Neuronal stem cell (in vitro differentiated cells): ENCODE measurements at regions not wholly inside any gene's neighbourhood (a gene's known extent, or its start where the extent isn't known, plus 50 kb on each side); places are given as distances from the start of the nearest gene placed in this dataset.

Experiments
- DNase-seq: peaks from one replicate; pipeline ENCODE4 v3.0.0-alpha.2; 2013; ENCODE audit warnings: low spot score
- H2AFZ ChIP-seq: one replicate; pipeline ENCODE4 v1.6.1; 2013; ENCODE audit warnings: mild to moderate bottlenecking, low read length, inconsistent platforms
- H2AK5ac ChIP-seq: 2 replicates; pipeline ENCODE4 v1.6.1; 2013; ENCODE audit warnings: low read depth, mild to moderate bottlenecking, inconsistent platforms, low read length, moderate library complexity, mixed read lengths
- H2BK120ac ChIP-seq: 2 replicates; pipeline ENCODE4 v1.6.1; 2013; ENCODE audit warnings: low read depth, mild to moderate bottlenecking, inconsistent platforms, low read length, moderate library complexity, mixed read lengths
- H2BK12ac ChIP-seq: one replicate; pipeline ENCODE4 v1.6.1; 2013; ENCODE audit warnings: low read length, inconsistent platforms
- H2BK15ac ChIP-seq: 2 replicates; pipeline ENCODE4 v1.6.1; 2013; ENCODE audit warnings: mild to moderate bottlenecking, low read length, inconsistent platforms, mixed read lengths
- H2BK5ac ChIP-seq: one replicate; pipeline ENCODE4 v1.6.1; 2013; ENCODE audit warnings: inconsistent platforms, mild to moderate bottlenecking, low read length, moderate library complexity
- H3K14ac ChIP-seq: one replicate; pipeline ENCODE4 v1.6.1; 2013; ENCODE audit warnings: low read length, inconsistent platforms
- H3K18ac ChIP-seq: 2 replicates; pipeline ENCODE4 v1.6.1; 2013; ENCODE audit warnings: low read length, inconsistent platforms
- H3K23ac ChIP-seq: 2 replicates; pipeline ENCODE4 v1.6.1; 2013; ENCODE audit warnings: low read depth, mild to moderate bottlenecking, mixed read lengths, low read length, inconsistent platforms; ENCODE audit not compliant: poor library complexity
- H3K27ac ChIP-seq: replicated peaks from 3 replicates; pipeline ENCODE4 v1.5.1; 2013; ENCODE audit warnings: low read length, inconsistent platforms
- H3K27me3 ChIP-seq, 3 experiments: 2 replicates each; pipeline ENCODE4 v1.6.1; 2013; ENCODE audit warnings: low read length in 3 of 3, mild to moderate bottlenecking in 2 of 3, inconsistent platforms in 1 of 3, low read depth in 1 of 3, mixed read lengths in 1 of 3, moderate library complexity in 1 of 3; ENCODE audit not compliant: control insufficient read depth in 3 of 3, insufficient read depth in 3 of 3
- H3K36me3 ChIP-seq, 2 donors: replicated peaks in 1 of 2; 2 replicates each; pipeline ENCODE4 v1.6.1; 2013; ENCODE audit warnings: low read length in 2 of 2; ENCODE audit not compliant: control insufficient read depth in 2 of 2, insufficient read depth in 2 of 2
- H3K4ac ChIP-seq: 2 replicates; pipeline ENCODE4 v1.6.1; 2013; ENCODE audit warnings: inconsistent platforms, mild to moderate bottlenecking, low read length, moderate library complexity
- H3K4me1 ChIP-seq, 2 donors: 1 replicate in 1 of 2; 2 replicates in 1 of 2; pipeline ENCODE4 v1.6.1; 2013; ENCODE audit warnings: low read length in 2 of 2, low read depth in 1 of 2; ENCODE audit not compliant: control insufficient read depth in 2 of 2, insufficient read depth in 1 of 2
- H3K4me2 ChIP-seq: one replicate; pipeline ENCODE4 v1.6.1; 2013; ENCODE audit warnings: mild to moderate bottlenecking, low read length, inconsistent platforms; ENCODE audit not compliant: insufficient read depth, poor library complexity, severe bottlenecking
- H3K4me3 ChIP-seq, 2 donors: 2 replicates each; pipeline ENCODE4 v1.5.1; 2013; ENCODE audit warnings: low read length in 2 of 2, mild to moderate bottlenecking in 2 of 2, inconsistent platforms in 1 of 2, moderate library complexity in 1 of 2
- H3K79me1 ChIP-seq: one replicate; pipeline ENCODE4 v1.6.1; 2013; ENCODE audit warnings: low read depth, mild to moderate bottlenecking, inconsistent platforms, low read length, moderate library complexity
- H3K9ac ChIP-seq: one replicate; pipeline ENCODE4 v1.6.1; 2013; ENCODE audit warnings: mild to moderate bottlenecking, low read depth, low read length, inconsistent platforms; ENCODE audit not compliant: poor library complexity
- H3K9me3 ChIP-seq, 2 donors: replicated peaks in 1 of 2; 2 replicates each; pipeline versions ENCODE3 to v1.6.1; 2013; ENCODE audit warnings: low read length in 2 of 2, mild to moderate bottlenecking in 2 of 2, inconsistent platforms in 1 of 2, low read depth in 1 of 2, mixed read lengths in 1 of 2, moderate library complexity in 1 of 2; ENCODE audit not compliant: control insufficient read depth in 2 of 2, insufficient read depth in 1 of 2
- H4K8ac ChIP-seq: one replicate; pipeline ENCODE4 v1.6.1; 2013; ENCODE audit warnings: low read depth, mild to moderate bottlenecking, inconsistent platforms, low read length, moderate library complexity
- H4K91ac ChIP-seq: one replicate; pipeline ENCODE4 v1.6.1; 2013; ENCODE audit warnings: low read length, low read depth, mild to moderate bottlenecking, inconsistent platforms; ENCODE audit not compliant: poor library complexity
- WGBS, 2 donors: extraction: QIAGEN DNeasy Blood & Tissue Kit; methylation state at CpG; one replicate each; pipeline ENCODE4 v1.1.7; 2013; ENCODE audit warnings: missing lambda C conversion rate in 2 of 2, mixed read lengths in 1 of 2; ENCODE audit not compliant: insufficient read length in 2 of 2, insufficient replicate concordance in 1 of 2; ENCODE audit errors: extremely low coverage in 2 of 2; 5-methylcytosine and 5-hydroxymethylcytosine counted together

GRCh38 chr9:107615321-107615720 lies 125.8 kb upstream of the KLF4 start:
- Histone ChIP-seq H3K27ac (no peak overlapping the region), H2AFZ (no peak overlapping the region), H2AK5ac (no peak overlapping the region), H3K14ac (no peak overlapping the region), H2BK12ac (no peak overlapping the region), H2BK5ac (no peak overlapping the region), H3K4me3 (no peak overlapping the region), H2BK120ac (no peak overlapping the region), H3K36me3 (no peaks in the 10 kb centered on the region), H3K27me3 (peaks cover 0 to 2% (median 0%) of the 10 kb centered on the region in 3 experiments), H4K91ac (no peak overlapping the region), H4K8ac (no peak overlapping the region), H3K23ac (no peak overlapping the region), H3K18ac (no peak overlapping the region), H3K9me3 (no peaks in the 10 kb centered on the region), H3K9ac (no peak overlapping the region), H2BK15ac (no peak overlapping the region), H3K4ac (no peak overlapping the region), H3K4me2 (no peak overlapping the region), H3K79me1 (no peaks in the 10 kb centered on the region), H3K4me1 (no peaks in the 10 kb centered on the region)
- no peak for DNase-seq
- WGBS, 2 donors: no CpG with 5 or more reads among the region's 1 CpG

- H3K79me1 ChIP-seq: no peaks in the 10 kb centered on the region
- no peak overlapping the region for H2BK5ac ChIP-seq
- H3K9ac ChIP-seq: no peak overlapping the region
- H3K14ac ChIP-seq: no peak overlapping the region
- H3K36me3 ChIP-seq: no peaks in the 10 kb centered on the region
- no peak overlapping the region for H3K18ac ChIP-seq
- no peak for DNase-seq
- no peak overlapping the region for H2BK120ac ChIP-seq
- no peak overlapping the region for H4K8ac ChIP-seq
- no peak overlapping the region for H2BK12ac ChIP-seq
- no peak overlapping the region for H2BK15ac ChIP-seq
- WGBS, 2 donors: no CpG with 5 or more reads among the region's 5 CpGs
- no peak overlapping the region for H3K27ac ChIP-seq
- H3K4me1 ChIP-seq: no peaks in the 10 kb centered on the region
- H3K4me3 ChIP-seq: no peak overlapping the region
- no peak overlapping the region for H3K4me2 ChIP-seq
- no peak overlapping the region for H3K4ac ChIP-seq
- H3K9me3 ChIP-seq: no peaks in the 10 kb centered on the region
- H3K23ac ChIP-seq: no peak overlapping the region
- no peak overlapping the region for H2AFZ ChIP-seq
- no peak overlapping the region for H2AK5ac ChIP-seq
- H3K27me3 ChIP-seq: peaks cover 0 to 1% (median 0%) of the 10 kb centered on the region in 3 experiments
- H4K91ac ChIP-seq: no peak overlapping the region
Measured at GRCh38 chr9:107614765-107615164, 125.2 kb upstream of the KLF4 start.

- Histone ChIP-seq H4K91ac (no peak overlapping the region), H2BK15ac (no peak overlapping the region), H3K4me3 (no peak overlapping the region), H4K8ac (no peak overlapping the region), H3K9me3 (no peaks in the 10 kb centered on the region), H3K27me3 (no peaks in the 10 kb centered on the region), H3K79me1 (no peaks in the 10 kb centered on the region), H3K9ac (no peak overlapping the region), H3K18ac (no peak overlapping the region), H2BK120ac (no peak overlapping the region), H3K4ac (no peak overlapping the region), H3K4me2 (no peak overlapping the region), H3K14ac (no peak overlapping the region), H2AFZ (no peak overlapping the region), H3K4me1 (no peaks in the 10 kb centered on the region), H2BK12ac (no peak overlapping the region), H3K23ac (no peak overlapping the region), H3K27ac (no peak overlapping the region), H2AK5ac (no peak overlapping the region), H2BK5ac (no peak overlapping the region), H3K36me3 (no peaks in the 10 kb centered on the region)
- WGBS, 2 donors: no CpG with 5 or more reads among the region's 1 CpG
- no peak for DNase-seq
Measured at GRCh38 chr9:107613321-107613720, 123.8 kb upstream of the KLF4 start.

GRCh38 chr9:107612136-107612535 lies 122.6 kb upstream of the KLF4 start:
- Histone ChIP-seq H4K91ac (no peak overlapping the region), H3K9ac (no peak overlapping the region), H3K36me3 (no peaks in the 10 kb centered on the region), H3K4me3 (no peak overlapping the region), H3K23ac (no peak overlapping the region), H3K14ac (no peak overlapping the region), H2BK120ac (no peak overlapping the region), H2BK12ac (no peak overlapping the region), H2AFZ (no peak overlapping the region), H3K27ac (no peak overlapping the region), H4K8ac (no peak overlapping the region), H3K4me2 (no peak overlapping the region), H3K79me1 (no peaks in the 10 kb centered on the region), H3K27me3 (no peaks in the 10 kb centered on the region), H3K18ac (no peak overlapping the region), H3K4ac (no peak overlapping the region), H3K9me3 (no peaks in the 10 kb centered on the region), H2AK5ac (no peak overlapping the region), H3K4me1 (no peaks in the 10 kb centered on the region), H2BK15ac (no peak overlapping the region), H2BK5ac (no peak overlapping the region)
- no peak for DNase-seq
- WGBS, 2 donors: no CpG with 5 or more reads among the region's 5 CpGs
